GM18868 (cell line): ENCODE measurements at regions not wholly inside any gene's neighbourhood (a gene's known extent, or its start where the extent isn't known, plus 50 kb on each side); places are given as distances from the start of the nearest gene placed in this dataset.

Experiments used
- ATAC-seq: cut with Tn5 transposase; IDR thresholded peaks from one replicate; pipeline ENCODE4 v1.9.1; 2021; ENCODE audit warnings: mild to moderate bottlenecking, moderate library complexity; ENCODE audit not compliant: unreplicated experiment

GRCh38 chr6:113169484-113169883 lies 687.7 kb upstream of the MARCKS start:
- ATAC-seq, result no peak

DNA sequence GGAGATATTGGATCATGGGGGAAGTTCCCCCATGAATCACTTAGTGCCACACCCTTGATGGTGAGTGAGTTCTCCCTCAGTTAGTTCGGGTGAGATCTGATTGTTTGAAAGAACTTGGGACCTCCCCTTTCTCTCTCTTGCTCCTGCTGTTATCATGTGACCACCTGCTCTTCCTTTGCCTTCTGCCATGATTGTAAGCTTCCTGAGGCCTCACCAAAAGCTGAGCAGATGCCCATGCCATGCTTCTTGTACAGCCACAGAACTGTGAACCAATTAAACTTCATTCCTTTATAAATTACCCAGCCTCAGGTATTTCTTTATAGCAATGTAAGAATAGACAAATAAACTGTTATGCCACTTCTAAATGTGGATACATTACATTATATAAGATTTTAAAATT lies 686.7 kb upstream of the MARCKS start:
- ATAC-seq, result no peak

DNA sequence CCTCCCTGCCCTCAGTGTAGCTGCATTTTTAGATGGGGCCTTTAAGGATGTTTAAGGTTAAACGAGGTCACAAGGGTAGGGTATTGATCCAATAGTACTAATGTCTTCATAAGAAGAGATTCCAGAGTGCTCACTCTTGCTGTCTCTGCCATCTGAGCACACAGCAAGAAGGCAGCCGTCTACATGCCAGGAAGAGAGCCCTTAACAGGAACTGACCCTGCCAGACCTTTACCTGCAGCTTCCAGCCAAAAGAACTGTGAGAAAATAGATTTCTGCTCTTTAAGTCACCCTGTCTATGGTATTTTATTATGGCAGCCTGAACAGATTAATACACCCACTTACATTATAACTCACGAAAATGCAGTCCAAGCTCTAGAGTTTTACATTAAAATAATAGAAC lies 685.3 kb upstream of the MARCKS start:
- no peak for ATAC-seq

DNA sequence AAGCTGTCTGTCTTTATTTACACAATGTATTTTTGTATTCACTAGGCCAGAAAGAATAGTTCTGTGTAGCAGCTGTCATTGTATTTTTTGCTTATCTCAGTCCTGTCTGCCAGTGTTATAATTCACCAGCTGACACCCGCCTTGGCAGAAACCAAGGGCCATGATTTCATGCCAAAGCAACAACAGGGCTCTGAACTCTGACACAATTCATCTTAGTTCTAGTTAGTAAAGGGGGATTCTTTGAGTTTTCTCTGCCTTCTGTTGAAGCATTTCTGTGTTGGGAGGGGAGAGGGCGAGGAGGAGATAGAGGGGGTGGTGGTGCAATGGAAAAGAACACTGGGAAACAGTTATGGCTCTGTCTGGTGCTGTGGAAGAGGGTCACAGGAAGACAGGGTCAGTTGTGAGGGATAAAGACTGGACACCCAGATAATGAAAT lies 684.6 kb upstream of the MARCKS start:
- no peak for ATAC-seq

GRCh38 chr6:113178349-113178748 lies 678.8 kb upstream of the MARCKS start:
- ATAC-seq, result no peak

- no peak for ATAC-seq
These were observed 676.0 kb upstream of the MARCKS start for GRCh38 chr6:113181164-113181563.

DNA sequence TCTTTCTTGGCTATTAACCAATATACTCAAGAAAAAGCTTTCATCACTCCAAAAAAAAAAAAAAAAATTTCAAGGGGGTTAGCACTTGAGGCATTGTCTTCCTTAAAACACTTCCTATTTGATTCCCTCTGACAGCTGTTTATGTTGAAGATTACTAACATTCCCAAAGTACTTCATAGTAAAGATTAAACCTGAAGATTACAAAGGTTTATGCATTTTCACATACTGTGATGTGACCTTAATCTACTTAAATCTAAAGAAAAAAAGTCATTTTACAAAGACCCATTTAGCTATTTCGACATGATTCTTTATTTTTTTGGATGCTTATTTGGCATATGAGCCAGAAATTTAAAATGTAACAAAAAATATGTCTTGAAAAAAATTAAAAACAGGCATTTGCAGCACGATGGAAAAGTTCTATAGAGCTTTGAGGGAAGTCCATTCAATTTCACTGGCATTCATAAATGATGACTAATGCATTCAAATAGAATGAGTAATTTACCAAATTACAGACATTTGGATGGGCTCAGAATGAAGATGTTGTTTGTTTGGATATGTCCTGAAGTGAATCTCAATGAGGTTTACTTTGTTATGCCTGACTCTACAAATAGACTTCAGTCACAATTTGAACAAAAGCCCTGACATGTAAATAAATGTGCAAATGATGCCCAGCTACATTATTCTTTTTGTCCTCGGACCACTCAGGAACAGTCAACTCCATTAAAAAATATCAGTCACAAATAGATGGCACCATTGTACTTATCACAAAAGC lies 674.6 kb upstream of the MARCKS start:
- no peak for ATAC-seq

- ATAC-seq, result no peak
These were observed 672.9 kb upstream of the MARCKS start for GRCh38 chr6:113184291-113184690.

DNA sequence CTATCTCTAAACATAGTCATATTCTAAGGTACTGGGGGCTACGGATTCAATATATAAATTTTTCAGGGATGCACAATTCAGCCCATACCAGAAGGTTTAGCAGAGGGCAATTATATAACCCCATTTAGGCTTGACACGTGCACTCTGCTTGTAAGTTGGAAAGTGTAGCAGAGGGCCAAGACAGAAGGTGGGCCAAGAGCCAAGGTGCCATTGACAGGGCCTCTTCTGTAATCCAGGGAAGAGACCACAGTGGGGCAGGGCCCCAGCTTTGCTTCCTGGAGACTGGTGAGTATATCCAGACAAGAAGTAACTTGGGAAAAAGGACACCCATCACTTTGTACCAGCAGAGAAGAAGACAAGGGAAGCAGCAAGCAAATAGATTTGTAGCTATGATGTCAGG lies 672.4 kb upstream of the MARCKS start:
- ATAC-seq, result no peak

DNA sequence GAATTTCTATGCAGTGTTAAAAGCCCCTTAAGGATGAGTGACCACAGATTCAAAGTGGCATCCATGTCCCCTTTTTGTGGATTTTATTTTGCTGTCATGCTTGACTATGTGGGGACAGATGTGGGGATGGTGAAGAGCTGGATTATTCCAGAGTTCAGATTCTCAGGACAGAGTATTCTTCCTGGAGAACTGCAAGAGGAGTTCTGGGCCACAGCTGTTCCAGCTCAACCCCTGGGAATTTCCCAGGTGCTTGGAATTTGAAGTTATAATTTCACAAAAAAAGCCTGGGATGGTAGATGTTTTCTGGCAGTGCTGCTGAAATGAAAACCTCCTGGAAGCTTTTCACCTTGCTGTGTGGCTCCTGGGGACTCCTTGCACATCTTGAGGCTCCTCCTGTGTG lies 671.8 kb upstream of the MARCKS start:
- no peak for ATAC-seq

GRCh38 chr6:113187661-113188060 lies 669.5 kb upstream of the MARCKS start:
- ATAC-seq, result no peak

- no peak for ATAC-seq
These were observed 668.2 kb upstream of the MARCKS start for GRCh38 chr6:113188962-113189361.

DNA sequence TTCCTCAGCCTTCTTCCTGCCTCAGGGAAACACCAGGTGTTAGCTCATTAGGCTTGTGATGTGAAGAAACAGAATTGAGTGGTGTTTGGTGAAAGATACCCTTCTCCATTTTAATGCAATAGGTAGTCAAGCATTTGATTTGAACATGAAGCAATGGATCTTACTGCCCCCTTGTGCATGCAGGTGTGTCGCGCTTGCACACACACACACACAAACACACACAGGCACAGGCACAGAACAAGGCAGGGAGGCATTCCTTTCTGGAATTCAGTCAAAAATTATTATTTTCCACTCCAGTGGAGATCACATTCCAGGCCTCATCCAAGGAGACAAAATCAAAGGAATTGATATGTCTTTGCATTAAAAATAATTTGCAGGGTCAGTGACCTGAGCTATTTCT lies 667.0 kb upstream of the MARCKS start:
- ATAC-seq, result no peak

- no peak for ATAC-seq
These were observed 663.1 kb upstream of the MARCKS start for GRCh38 chr6:113194090-113194489.

GRCh38 chr6:113202852-113203714 lies 654.1 kb upstream of the MARCKS start:
- ATAC-seq, result no peak

DNA sequence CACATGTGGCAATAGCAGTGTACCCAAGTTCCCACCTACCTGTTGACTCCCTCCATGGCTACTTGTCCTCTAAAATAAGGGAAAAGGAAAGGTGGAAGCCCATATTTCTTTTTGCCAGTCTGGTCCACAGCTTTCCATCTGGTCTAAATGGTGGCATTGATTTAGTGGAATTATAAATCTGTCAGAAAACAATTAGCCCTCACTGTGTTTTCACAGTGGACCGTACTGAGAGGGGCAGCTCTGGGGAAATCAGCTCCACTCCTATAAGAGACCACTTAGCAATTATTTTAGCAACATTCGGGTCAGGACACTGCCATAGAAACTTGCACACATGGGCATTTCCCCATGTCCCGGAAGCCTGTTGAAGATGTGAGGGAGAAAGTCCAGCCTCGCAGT lies 653.4 kb upstream of the MARCKS start:
- ATAC-seq, result no peak

GRCh38 chr6:113205553-113205952 lies 651.6 kb upstream of the MARCKS start:
- no peak for ATAC-seq

GRCh38 chr6:113208726-113209125 lies 648.4 kb upstream of the MARCKS start:
- ATAC-seq, result no peak

DNA sequence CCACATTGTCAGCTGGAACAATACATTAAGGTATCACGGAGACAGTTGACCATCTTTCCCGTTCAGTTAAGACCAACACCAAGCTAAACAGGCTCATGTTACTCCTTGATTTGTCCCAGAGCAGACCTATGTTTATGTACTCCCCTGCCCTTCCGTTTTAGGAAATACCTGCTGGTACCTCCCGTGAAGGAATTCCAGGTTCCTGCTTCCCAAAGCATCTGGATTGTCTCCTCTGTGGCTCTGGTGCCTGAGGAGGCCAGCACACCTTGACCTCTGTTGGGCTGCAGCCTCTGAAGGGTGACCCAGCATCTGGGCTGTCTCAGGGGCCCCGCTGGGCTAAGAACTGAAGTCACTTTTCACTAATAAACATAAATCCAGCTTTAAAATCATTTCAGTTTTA lies 647.8 kb upstream of the MARCKS start:
- ATAC-seq, result no peak

- ATAC-seq, result no peak
These were observed 646.0 kb upstream of the MARCKS start for GRCh38 chr6:113211170-113211569.

DNA sequence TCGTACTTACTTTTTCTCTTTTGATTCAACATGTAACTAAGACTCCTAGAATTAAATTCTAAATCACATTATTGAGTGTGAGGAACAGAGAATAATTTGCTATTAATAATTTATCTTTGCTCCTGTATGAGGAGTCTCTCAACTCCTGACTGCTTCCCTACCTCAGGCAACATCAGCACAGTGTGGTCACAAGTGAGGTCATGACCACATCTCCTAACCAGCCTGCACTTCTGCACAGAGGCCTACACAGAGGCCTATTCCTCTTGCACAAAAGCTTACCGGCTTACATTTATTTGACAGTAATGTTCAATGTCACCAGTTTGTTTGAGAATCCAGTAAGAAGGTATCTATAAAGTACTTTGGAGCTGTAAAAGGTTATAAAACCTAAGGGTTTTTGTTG lies 637.4 kb upstream of the MARCKS start:
- no peak for ATAC-seq

DNA sequence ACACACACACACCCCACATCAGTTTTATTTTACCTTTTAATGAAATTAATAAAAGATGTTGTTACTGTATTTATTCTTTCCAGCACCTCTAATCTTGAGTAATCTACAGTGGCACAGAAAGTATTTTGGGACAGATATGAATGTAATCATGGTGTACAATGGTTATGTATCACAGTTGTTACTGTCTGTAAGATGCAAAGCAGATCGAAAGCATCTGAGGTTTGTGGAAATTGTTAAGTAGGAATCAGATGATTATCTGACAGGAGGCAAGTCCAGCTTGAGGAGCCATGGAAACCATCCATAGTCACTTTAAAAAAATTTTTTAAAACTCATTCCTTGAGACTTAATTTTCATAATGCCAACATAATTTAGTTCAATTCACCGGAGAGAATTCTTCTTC lies 636.3 kb upstream of the MARCKS start:
- no peak for ATAC-seq
